IMR-90 (cell line): ENCODE measurements at regions not wholly inside any gene's neighbourhood (a gene's known extent, or its start where the extent isn't known, plus 50 kb on each side); places are given as distances from the start of the nearest gene placed in this dataset.

ENCODE experiments used
- BHLHE40 ChIP-seq: fragments of 150-350 bp; IDR thresholded peaks from 2 replicates; pipeline ENCODE4 v1.6.1; 2016; ENCODE audit warnings: mild to moderate bottlenecking, low read depth, low read length
- CEBPB ChIP-seq: IDR thresholded peaks from 2 replicates; pipeline ENCODE4 v1.6.1; 2012; ENCODE audit warnings: low read depth, low read length, improper control_type of control experiment
- MAFK ChIP-seq: IDR thresholded peaks from 2 replicates; pipeline ENCODE4 v1.6.1; 2012; ENCODE audit warnings: low read depth, low read length, improper control_type of control experiment
- MXI1 ChIP-seq: IDR thresholded peaks from 2 replicates; pipeline ENCODE4 v1.6.1; 2012; ENCODE audit warnings: low read depth, mild to moderate bottlenecking, low read length, moderate library complexity, borderline replicate concordance
- POLR2A ChIP-seq: IDR thresholded peaks from 2 replicates; pipeline ENCODE4 v1.6.1; 2012; ENCODE audit warnings: mild to moderate bottlenecking, low read depth, low read length
- RCOR1 ChIP-seq: IDR thresholded peaks from 2 replicates; pipeline ENCODE4 v1.6.1; 2012; ENCODE audit warnings: mild to moderate bottlenecking, low read length, improper control_type of control experiment; ENCODE audit not compliant: insufficient replicate concordance
- RFX5 ChIP-seq: IDR thresholded peaks from 2 replicates; pipeline ENCODE4 v1.8.0; 2012; ENCODE audit warnings: low read depth, mild to moderate bottlenecking, low read length, moderate library complexity
- TF ChIP-seq, protein P1 (sequence below): conservative IDR thresholded peaks from 2 replicates; pipeline ENCODE4 v1.5.1; 2012; ENCODE audit warnings: mild to moderate bottlenecking, low read depth, low read length, improper control_type of control experiment

DNA sequence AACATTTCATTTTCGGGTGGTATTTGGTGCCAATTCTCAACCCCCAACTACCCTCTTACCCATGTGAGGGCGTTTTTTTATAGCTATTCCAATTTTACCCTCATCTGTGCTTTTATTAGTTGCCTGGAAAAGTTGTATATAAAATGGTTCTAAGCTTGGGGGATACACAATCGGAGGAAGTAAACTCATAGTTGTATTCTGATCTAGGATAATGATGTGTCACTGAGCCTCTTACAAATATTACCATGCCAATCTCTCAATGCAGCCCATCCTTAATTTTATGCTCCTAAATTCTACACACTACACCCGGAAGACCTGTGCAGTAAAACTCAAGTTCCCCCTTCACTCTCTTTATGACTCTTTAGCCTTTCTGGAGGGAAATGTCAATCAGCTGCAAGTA is 1206.5 kb upstream of the FLRT2 start:
- TF ChIP-seq, protein P1, sequence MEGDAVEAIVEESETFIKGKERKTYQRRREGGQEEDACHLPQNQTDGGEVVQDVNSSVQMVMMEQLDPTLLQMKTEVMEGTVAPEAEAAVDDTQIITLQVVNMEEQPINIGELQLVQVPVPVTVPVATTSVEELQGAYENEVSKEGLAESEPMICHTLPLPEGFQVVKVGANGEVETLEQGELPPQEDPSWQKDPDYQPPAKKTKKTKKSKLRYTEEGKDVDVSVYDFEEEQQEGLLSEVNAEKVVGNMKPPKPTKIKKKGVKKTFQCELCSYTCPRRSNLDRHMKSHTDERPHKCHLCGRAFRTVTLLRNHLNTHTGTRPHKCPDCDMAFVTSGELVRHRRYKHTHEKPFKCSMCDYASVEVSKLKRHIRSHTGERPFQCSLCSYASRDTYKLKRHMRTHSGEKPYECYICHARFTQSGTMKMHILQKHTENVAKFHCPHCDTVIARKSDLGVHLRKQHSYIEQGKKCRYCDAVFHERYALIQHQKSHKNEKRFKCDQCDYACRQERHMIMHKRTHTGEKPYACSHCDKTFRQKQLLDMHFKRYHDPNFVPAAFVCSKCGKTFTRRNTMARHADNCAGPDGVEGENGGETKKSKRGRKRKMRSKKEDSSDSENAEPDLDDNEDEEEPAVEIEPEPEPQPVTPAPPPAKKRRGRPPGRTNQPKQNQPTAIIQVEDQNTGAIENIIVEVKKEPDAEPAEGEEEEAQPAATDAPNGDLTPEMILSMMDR, result no peak
- no peak for TF ChIP-seq MXI1
- TF ChIP-seq RFX5, result no peak
- TF ChIP-seq POLR2A, result no peak
- no peak for TF ChIP-seq RCOR1
- no peak for TF ChIP-seq CEBPB
- no peak for TF ChIP-seq MAFK
- no peak for TF ChIP-seq BHLHE40
